Posterior cingulate gyrus (tissue), 11 donors: ENCODE measurements at regions not wholly inside any gene's neighbourhood (a gene's known extent, or its start where the extent isn't known, plus 50 kb on each side); places are given as distances from the start of the nearest gene placed in this dataset.

Experiments used
- DNase-seq, 10 donors: peaks; one replicate each; pipeline versions ENCODE4 v3.0.0 to v3.0.0-alpha.2; 2020 to 2021; ENCODE audit warnings: mixed read lengths in 3 of 10
- intact Hi-C: fragments of 100-400 bp; cut with DNase I; formaldehyde crosslinking; loops from one replicate; pipeline ENCODE4 v1.15.1; 2023

- peak in 1 of 10 donors; percentile 62 for DNase-seq
- intact Hi-C loops: no loop called here
These were observed 53.9 kb downstream of the FOXL1 start for GRCh38 chr16:86632206-86632605.

- no peak for DNase-seq
- intact Hi-C loops: no loop called here
These were observed 54.6 kb downstream of the FOXL1 start for GRCh38 chr16:86632944-86633343.

GRCh38 chr16:86634292-86634691 lies 55.9 kb downstream of the FOXL1 start:
- intact Hi-C loops: no loop called here
- DNase-seq: no peak

- intact Hi-C loops: no loop called here
- DNase-seq: no peak
These were observed 57.0 kb downstream of the FOXL1 start for GRCh38 chr16:86635176-86635876.

- intact Hi-C loops: no loop called here
- DNase-seq: peak in 1 of 10 donors; percentile 73
These were observed 57.6 kb downstream of the FOXL1 start for GRCh38 chr16:86635926-86636325.

- intact Hi-C loops: no loop called here
These were observed 59.4 kb downstream of the FOXL1 start for GRCh38 chr16:86637744-86638143.

GRCh38 chr16:86638642-86639041 lies 60.3 kb downstream of the FOXL1 start:
- intact Hi-C loops: no loop called here
- DNase-seq: no peak

More at GRCh38 chr16:86637744-86638143, 59.4 kb downstream of the FOXL1 start:
- no peak for DNase-seq

- intact Hi-C loops: no loop called here
- DNase-seq: peak in 1 of 10 donors; percentile 60
These were observed 61.0 kb downstream of the FOXL1 start for GRCh38 chr16:86639354-86639753.

GRCh38 chr16:86640265-86640843 lies 62.0 kb downstream of the FOXL1 start:
- DNase-seq: no peak
- intact Hi-C loops: no loop called here

- DNase-seq: no peak
- intact Hi-C loops: no loop called here
These were observed 63.7 kb downstream of the FOXL1 start for GRCh38 chr16:86642087-86642486.

- intact Hi-C loops: no loop called here
- DNase-seq: no peak
These were observed 65.3 kb downstream of the FOXL1 start for GRCh38 chr16:86643671-86644070.

- intact Hi-C loops: no loop called here
- DNase-seq: no peak
These were observed 69.2 kb downstream of the FOXL1 start for GRCh38 chr16:86647561-86647960.

GRCh38 chr16:86649875-86650274 lies 71.5 kb downstream of the FOXL1 start:
- intact Hi-C loops: no loop called here
- DNase-seq: no peak

GRCh38 chr16:86651013-86651627 lies 72.8 kb downstream of the FOXL1 start:
- no peak for DNase-seq
- intact Hi-C loops: no loop called here

GRCh38 chr16:86651823-86652222 lies 73.5 kb downstream of the FOXL1 start:
- intact Hi-C loops: no loop called here

GRCh38 chr16:86653285-86654006 lies 75.1 kb downstream of the FOXL1 start:
- DNase-seq: no peak
- intact Hi-C loops: no loop called here

More at GRCh38 chr16:86651823-86652222, 73.5 kb downstream of the FOXL1 start:
- no peak for DNase-seq

- DNase-seq: peak in 1 of 10 donors; percentile 10
- intact Hi-C loops: no loop called here
These were observed 79.6 kb downstream of the FOXL1 start for GRCh38 chr16:86657972-86658371.

GRCh38 chr16:86660623-86661022 lies 82.3 kb downstream of the FOXL1 start:
- intact Hi-C loops: no loop called here
- no peak for DNase-seq

GRCh38 chr16:86661706-86662105 lies 83.4 kb downstream of the FOXL1 start:
- intact Hi-C loops: no loop called here
- peak in 1 of 10 donors; percentile 10 for DNase-seq

- no peak for DNase-seq
- intact Hi-C loops: no loop called here
These were observed 83.8 kb downstream of the FOXL1 start for GRCh38 chr16:86662195-86662594.

GRCh38 chr16:86662740-86663139 lies 84.4 kb downstream of the FOXL1 start:
- intact Hi-C loops: no loop called here

More at GRCh38 chr16:86662740-86663139, 84.4 kb downstream of the FOXL1 start:
- peak in 1 of 10 donors; percentile 35 for DNase-seq
